ENCODE measurements at regions not wholly inside any gene's neighbourhood (a gene's known extent, or its start where the extent isn't known, plus 50 kb on each side); places are given as distances from the start of the nearest gene placed in this dataset.
"Not testable (repeated sequence)": the region's sequence is repeated elsewhere in the genome, so short reads cannot be mapped to it uniquely, and the experiment has no call there.

GRCh38 chr3:95338446-95338845 lies 1275.6 kb downstream of the NSUN3 start:
- Histone ChIP-seq H3K9me3 (no peaks in the 10 kb centered on the region), H3K27me3 (no peaks in the 10 kb centered on the region), H3K4me1 (no peaks in the 10 kb centered on the region), H3K4me3 (no peak overlapping the region), H3K27ac (replicated peaks in 1 of 4) (no peak overlapping the region), H3K36me3 (no peaks in the 10 kb centered on the region)
- TF ChIP-seq, protein P1, sequence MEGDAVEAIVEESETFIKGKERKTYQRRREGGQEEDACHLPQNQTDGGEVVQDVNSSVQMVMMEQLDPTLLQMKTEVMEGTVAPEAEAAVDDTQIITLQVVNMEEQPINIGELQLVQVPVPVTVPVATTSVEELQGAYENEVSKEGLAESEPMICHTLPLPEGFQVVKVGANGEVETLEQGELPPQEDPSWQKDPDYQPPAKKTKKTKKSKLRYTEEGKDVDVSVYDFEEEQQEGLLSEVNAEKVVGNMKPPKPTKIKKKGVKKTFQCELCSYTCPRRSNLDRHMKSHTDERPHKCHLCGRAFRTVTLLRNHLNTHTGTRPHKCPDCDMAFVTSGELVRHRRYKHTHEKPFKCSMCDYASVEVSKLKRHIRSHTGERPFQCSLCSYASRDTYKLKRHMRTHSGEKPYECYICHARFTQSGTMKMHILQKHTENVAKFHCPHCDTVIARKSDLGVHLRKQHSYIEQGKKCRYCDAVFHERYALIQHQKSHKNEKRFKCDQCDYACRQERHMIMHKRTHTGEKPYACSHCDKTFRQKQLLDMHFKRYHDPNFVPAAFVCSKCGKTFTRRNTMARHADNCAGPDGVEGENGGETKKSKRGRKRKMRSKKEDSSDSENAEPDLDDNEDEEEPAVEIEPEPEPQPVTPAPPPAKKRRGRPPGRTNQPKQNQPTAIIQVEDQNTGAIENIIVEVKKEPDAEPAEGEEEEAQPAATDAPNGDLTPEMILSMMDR (IDR thresholded peaks at IDR 0.05) = no peak
- TF ChIP-seq POLR2A (IDR thresholded peaks at IDR 0.05; ENCODE audit: low read depth) = no peak
- TF ChIP-seq EP300 (IDR thresholded peaks at IDR 0.05) = no peak
- no peak for TF ChIP-seq POLR2AphosphoS5 (IDR thresholded peaks at IDR 0.05)
- intact Hi-C loops (cut with DNase I) = no loop called here
- no peak for DNase-seq (ENCODE audit: extremely low spot score)
- 77% methylated on average over 1 of the region's 1 CpG for WGBS

GRCh38 chr3:95341314-95341713 lies 1278.5 kb downstream of the NSUN3 start:
- H3K36me3 ChIP-seq = no peaks in the 10 kb centered on the region
- no peak overlapping the region for H3K4me3 ChIP-seq
- H3K27ac ChIP-seq (replicated peaks in 1 of 4) = no peak overlapping the region
- WGBS = 79% methylated on average over 8 of the region's 8 CpGs
- TF ChIP-seq EP300 (IDR thresholded peaks at IDR 0.05) = no peak
- no peak for TF ChIP-seq POLR2A (IDR thresholded peaks at IDR 0.05; ENCODE audit: low read depth)
- no peak for TF ChIP-seq POLR2AphosphoS5 (IDR thresholded peaks at IDR 0.05)
- TF ChIP-seq, protein P1 (IDR thresholded peaks at IDR 0.05) = no peak
- H3K27me3 ChIP-seq = no peaks in the 10 kb centered on the region
- no peak for DNase-seq (ENCODE audit: extremely low spot score)
- H3K9me3 ChIP-seq = no peaks in the 10 kb centered on the region
- H3K4me1 ChIP-seq = no peaks in the 10 kb centered on the region
- intact Hi-C loops (cut with DNase I) = no loop called here

DNA sequence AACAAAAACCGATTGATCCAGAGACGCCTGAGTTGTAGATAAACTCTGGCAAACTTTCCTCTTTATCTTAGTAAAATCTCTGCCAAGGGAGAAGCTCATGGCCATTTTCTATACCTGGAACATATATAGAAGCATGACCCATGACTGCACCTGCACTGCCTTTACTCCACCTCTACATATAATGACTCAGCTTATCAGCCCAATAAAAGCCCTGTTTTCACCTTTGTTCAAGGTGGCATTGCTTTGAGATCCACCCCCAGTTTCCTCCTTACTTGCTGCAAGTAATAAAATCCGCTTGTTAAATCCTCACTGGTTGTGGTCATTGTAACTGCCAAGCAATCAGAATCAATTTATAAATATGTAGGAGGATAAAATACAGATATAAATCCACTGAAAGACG lies 1280.4 kb downstream of the NSUN3 start:
- intact Hi-C loops (cut with DNase I) = no loop called here

GRCh38 chr3:95343767-95344166 lies 1280.9 kb downstream of the NSUN3 start:
- Histone ChIP-seq H3K27ac (replicated peaks in 1 of 4) (no peak overlapping the region), H3K4me1 (no peaks in the 10 kb centered on the region), H3K27me3 (no peaks in the 10 kb centered on the region), H3K9me3 (no peaks in the 10 kb centered on the region), H3K36me3 (no peaks in the 10 kb centered on the region), H3K4me3 (no peak overlapping the region)
- no peak for DNase-seq (ENCODE audit: extremely low spot score)
- 94% methylated on average over 1 of the region's 1 CpG for WGBS
- TF ChIP-seq POLR2A (IDR thresholded peaks at IDR 0.05; ENCODE audit: low read depth) (no peak), POLR2AphosphoS5 (IDR thresholded peaks at IDR 0.05) (no peak), EP300 (IDR thresholded peaks at IDR 0.05) (no peak)
- TF ChIP-seq, protein P1 (IDR thresholded peaks at IDR 0.05) = no peak
- intact Hi-C loops (cut with DNase I) = no loop called here

More for the DNA sequence above, 1280.4 kb downstream of the NSUN3 start:
- Histone ChIP-seq H3K9me3 (no peaks in the 10 kb centered on the region), H3K27me3 (no peaks in the 10 kb centered on the region), H3K27ac (replicated peaks in 1 of 4) (no peak overlapping the region), H3K4me1 (no peaks in the 10 kb centered on the region), H3K4me3 (no peak overlapping the region), H3K36me3 (no peaks in the 10 kb centered on the region)
- WGBS = 70% methylated on average over 4 of the region's 4 CpGs
- no peak for TF ChIP-seq EP300 (IDR thresholded peaks at IDR 0.05)
- TF ChIP-seq POLR2AphosphoS5 (IDR thresholded peaks at IDR 0.05) = no peak
- no peak for TF ChIP-seq POLR2A (IDR thresholded peaks at IDR 0.05; ENCODE audit: low read depth)
- no peak for DNase-seq (ENCODE audit: extremely low spot score)

DNA sequence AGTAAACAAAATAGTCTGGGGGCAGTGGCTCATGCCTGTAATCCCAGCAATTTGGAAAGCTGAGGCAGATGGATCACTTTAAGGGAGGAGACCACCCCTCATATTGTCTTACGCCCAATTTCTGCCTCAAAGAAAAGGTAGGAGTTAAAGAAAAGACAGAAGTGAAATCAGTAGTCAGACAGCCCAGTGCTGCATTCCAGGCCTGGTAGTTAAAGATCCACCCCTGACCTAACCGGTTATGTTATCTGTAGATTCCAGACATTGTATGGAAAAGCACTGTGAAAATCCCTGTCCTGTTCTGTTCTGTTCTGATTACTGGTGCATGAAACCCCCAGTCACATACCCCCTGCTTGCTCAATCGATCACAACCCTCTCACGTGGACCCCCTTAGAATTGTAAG lies 1285.1 kb downstream of the NSUN3 start:
- H3K36me3 ChIP-seq; H3K4me3 ChIP-seq; H3K9me3 ChIP-seq; DNase-seq (ENCODE audit: extremely low spot score); H3K4me1 ChIP-seq; intact Hi-C loops (cut with DNase I); H3K27ac ChIP-seq (replicated peaks in 1 of 4); H3K27me3 ChIP-seq: not testable (repeated sequence)
- 98% methylated on average over 4 of the region's 4 CpGs for WGBS

DNA sequence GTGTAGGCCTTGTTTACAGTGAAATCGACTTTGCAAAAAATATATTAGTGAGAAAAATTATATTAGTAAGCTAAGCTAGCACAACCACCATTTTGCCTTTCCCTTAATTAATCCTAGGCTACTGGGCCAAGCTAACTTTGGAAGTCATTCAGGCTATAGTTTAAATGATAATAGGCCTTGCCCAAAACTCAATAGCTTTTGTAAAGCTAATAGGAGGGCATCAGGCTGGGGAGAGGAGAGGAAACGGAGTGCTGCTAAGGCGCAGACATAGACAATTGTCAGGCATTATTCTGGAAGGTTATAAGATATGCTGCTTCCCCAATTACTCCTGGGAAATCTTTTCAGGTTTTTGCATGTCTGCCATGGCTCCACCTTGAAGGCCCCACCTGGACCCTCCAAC lies 1286.0 kb downstream of the NSUN3 start:
- H3K4me1 ChIP-seq = no peaks in the 10 kb centered on the region
- no peaks in the 10 kb centered on the region for H3K36me3 ChIP-seq
- H3K27ac ChIP-seq (replicated peaks in 1 of 4) = no peak overlapping the region
- H3K9me3 ChIP-seq = no peaks in the 10 kb centered on the region
- 98% methylated on average over 3 of the region's 3 CpGs for WGBS
- intact Hi-C loops (cut with DNase I) = no loop called here
- DNase-seq (ENCODE audit: extremely low spot score) = no peak
- no peaks in the 10 kb centered on the region for H3K27me3 ChIP-seq
- H3K4me3 ChIP-seq = no peak overlapping the region
- TF ChIP-seq, protein P1 (IDR thresholded peaks at IDR 0.05) = no peak
- TF ChIP-seq POLR2A (IDR thresholded peaks at IDR 0.05; ENCODE audit: low read depth) (no peak), EP300 (IDR thresholded peaks at IDR 0.05) (no peak), POLR2AphosphoS5 (IDR thresholded peaks at IDR 0.05) (no peak)
